ENCODE measurements at regions not wholly inside any gene's neighbourhood (a gene's known extent, or its start where the extent isn't known, plus 50 kb on each side); places are given as distances from the start of the nearest gene placed in this dataset.

DNA sequence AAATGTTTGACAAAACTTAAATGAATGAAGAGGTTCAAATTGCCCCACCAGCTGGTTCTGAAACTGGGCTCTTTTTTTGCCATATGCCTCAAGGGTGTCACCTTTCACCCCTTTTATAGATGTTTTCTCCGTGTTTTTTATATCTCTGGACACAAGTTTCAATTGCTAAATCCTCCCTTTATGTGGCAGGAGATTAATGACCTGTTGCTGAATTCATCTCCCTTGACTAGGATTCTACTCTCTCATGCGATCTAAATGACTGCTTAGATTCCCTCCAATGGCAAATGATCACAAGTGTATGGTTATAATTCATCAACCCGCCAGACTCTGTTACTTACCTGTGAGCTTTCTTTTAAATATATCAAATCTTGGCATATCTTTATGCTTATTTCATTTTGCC is 677.0 kb upstream of the POT1 start:
- TF ChIP-seq POLR2A (IDR thresholded peaks at IDR 0.05), result no peak
- no peak for TF ChIP-seq CTCF (IDR thresholded peaks at IDR 0.05)
- 49 to 50% methylated on average over 3 of the region's 3 CpGs for WGBS, 2 donors
- intact Hi-C loops (cut with DNase I; ENCODE audit: low total_unique reads), result no loop called here

DNA sequence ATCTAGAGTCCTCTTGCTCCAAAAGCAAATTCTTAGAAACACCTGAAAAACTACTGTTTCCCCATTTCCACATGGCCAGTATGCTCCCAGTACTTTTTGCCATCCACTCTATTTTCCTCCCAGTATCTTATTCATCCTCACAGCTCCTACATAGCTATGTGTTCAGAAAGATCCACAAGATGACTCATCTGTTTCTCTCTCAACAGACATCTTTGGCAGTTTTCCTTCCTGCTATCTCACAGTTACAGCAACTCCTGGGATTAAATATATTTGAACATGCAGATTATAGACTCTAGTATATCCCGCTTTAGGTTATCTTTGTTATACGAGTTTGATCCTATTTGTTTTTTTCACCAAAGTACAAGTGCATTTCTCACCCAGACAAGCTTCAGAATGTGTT is 675.6 kb upstream of the POT1 start:
- 80 to 81% methylated on average over 2 of the region's 2 CpGs for WGBS, 2 donors
- no peak for DNase-seq (ENCODE audit: low spot score in 2 of 2)
- intact Hi-C loops (cut with DNase I; ENCODE audit: low total_unique reads), result no loop called here
- no peak overlapping the region for H3K4me3 ChIP-seq (ENCODE audit: low read depth, poor library complexity, severe bottlenecking)
- no peak for TF ChIP-seq CTCF (IDR thresholded peaks at IDR 0.05)
- no peak for TF ChIP-seq POLR2A (IDR thresholded peaks at IDR 0.05)

More for the DNA sequence above, 677.0 kb upstream of the POT1 start:
- no peak overlapping the region for H3K4me3 ChIP-seq (ENCODE audit: low read depth, poor library complexity, severe bottlenecking)
- DNase-seq (ENCODE audit: low spot score in 2 of 2), result no peak

GRCh38 chr7:125602441-125602840 is 672.8 kb upstream of the POT1 start:
- DNase-seq (ENCODE audit: low spot score in 2 of 2), result no peak
- WGBS, 2 donors, result 67 to 70% methylated on average over 1 of the region's 1 CpG
- no peak for TF ChIP-seq POLR2A (IDR thresholded peaks at IDR 0.05)
- no peak for TF ChIP-seq CTCF (IDR thresholded peaks at IDR 0.05)
- intact Hi-C loops (cut with DNase I; ENCODE audit: low total_unique reads), result no loop called here
- no peak overlapping the region for H3K4me3 ChIP-seq (ENCODE audit: low read depth, poor library complexity, severe bottlenecking)

GRCh38 chr7:125599387-125599786 is 669.8 kb upstream of the POT1 start:
- no peak overlapping the region for H3K4me3 ChIP-seq (ENCODE audit: low read depth, poor library complexity, severe bottlenecking)
- TF ChIP-seq CTCF (IDR thresholded peaks at IDR 0.05) (no peak), POLR2A (IDR thresholded peaks at IDR 0.05) (no peak)
- WGBS, 2 donors, result 70 to 78% methylated on average over 3 of the region's 3 CpGs
- intact Hi-C loops (cut with DNase I; ENCODE audit: low total_unique reads), result no loop called here
- DNase-seq (ENCODE audit: low spot score in 2 of 2), result no peak

- intact Hi-C loops (cut with DNase I; ENCODE audit: low total_unique reads), result no loop called here
- TF ChIP-seq CTCF (IDR thresholded peaks at IDR 0.05), result no peak
- no peak for TF ChIP-seq POLR2A (IDR thresholded peaks at IDR 0.05)
- 76 to 81% methylated on average over 6 of the region's 6 CpGs for WGBS, 2 donors
These were observed 662.7 kb upstream of the POT1 start for GRCh38 chr7:125592331-125592730.

DNA sequence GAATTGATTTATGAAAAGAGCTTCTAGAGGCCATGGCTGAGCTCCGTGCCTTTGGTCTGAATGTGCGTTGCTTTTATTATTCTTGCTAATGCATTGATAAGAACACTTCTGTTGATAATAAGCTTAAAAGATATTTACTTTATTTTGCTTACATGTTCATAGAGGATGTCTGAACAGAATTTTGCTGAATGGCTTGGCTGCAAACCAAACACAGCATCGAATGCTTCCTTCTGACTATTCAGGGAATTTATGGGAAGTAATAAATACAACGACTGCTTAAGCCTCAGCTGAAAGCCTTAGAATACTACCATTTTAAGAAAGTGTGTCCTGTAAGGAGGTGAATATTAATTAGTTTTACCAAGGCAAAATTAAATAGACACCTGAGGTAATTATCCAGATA is 643.5 kb upstream of the POT1 start:
- intact Hi-C loops (cut with DNase I; ENCODE audit: low total_unique reads), result no loop called here
- WGBS, 2 donors, result 43 to 46% methylated on average over 4 of the region's 4 CpGs
- TF ChIP-seq CTCF (IDR thresholded peaks at IDR 0.05) (no peak), POLR2A (IDR thresholded peaks at IDR 0.05) (no peak)

More at GRCh38 chr7:125592331-125592730, 662.7 kb upstream of the POT1 start:
- no peak overlapping the region for H3K4me3 ChIP-seq (ENCODE audit: low read depth, poor library complexity, severe bottlenecking)
- no peak for DNase-seq (ENCODE audit: low spot score in 2 of 2)

More for the DNA sequence above, 643.5 kb upstream of the POT1 start:
- no peak overlapping the region for H3K4me3 ChIP-seq (ENCODE audit: low read depth, poor library complexity, severe bottlenecking)
- no peak for DNase-seq (ENCODE audit: low spot score in 2 of 2)
